GM12878 (cell line): ENCODE measurements at regions not wholly inside any gene's neighbourhood (a gene's known extent, or its start where the extent isn't known, plus 50 kb on each side); places are given as distances from the start of the nearest gene placed in this dataset.

Experiments used
- ATAC-seq: fragments of 200-7000 bp; cut with Tn5 transposase; 3 replicates; pipeline ENCODE4 v1.9.1; 2020; ENCODE audit warnings: mild to moderate bottlenecking, moderate library complexity
- BruUV-seq: library from RNA; stranded (reverse); fragments of 400-500 nt; replicated peaks from 2 replicates; lab custom pipeline; 2021; lab: Mats Ljungman, UMichigan
- CTCF ChIA-PET: fragments of 300-600 bp; sonication (Branson Sonifier 250); formaldehyde crosslinking; extraction: SDS; loops from one replicate; lab custom pipeline; 2021; ENCODE audit warnings: inconsistent platforms; lab: Yijun Ruan, JAX
- POLR2A ChIA-PET: fragments of 350-600 bp; formaldehyde crosslinking; extraction: SDS; loops from one replicate; lab custom pipeline; 2021; ENCODE audit warnings: inconsistent platforms; lab: Charles Lee
- RAD21 ChIA-PET: fragments of 300-600 bp; sonication (Branson Sonifier 250); formaldehyde crosslinking; loops from one replicate; lab custom pipeline; 2023; ENCODE audit warnings: antibody characterized with exemption; ENCODE audit not compliant: unreplicated experiment; lab: Charles Lee
- SMC1A ChIA-PET: fragments of 300-600 bp; sonication (Branson Sonifier 250); formaldehyde crosslinking; loops from one replicate; lab custom pipeline; 2023; ENCODE audit not compliant: unreplicated experiment, uncharacterized antibody; lab: Charles Lee
- DNase-seq: peaks from one replicate; pipeline ENCODE4 v3.0.0-alpha.2; 2011; ENCODE audit warnings: low read depth, low spot score
- FAIRE-seq: peaks from 3 replicates; lab custom pipeline; 2011; peaks lifted over from hg19 to GRCh38; lab: Jason Lieb, UNC
- H2AFZ ChIP-seq: 2 replicates; pipeline ENCODE4 v1.6.0; 2011; ENCODE audit warnings: low read depth, low read length, control low read depth; ENCODE audit not compliant: control insufficient read depth
- H3K27ac ChIP-seq: 2 replicates; pipeline ENCODE4 v1.5.1; 2011; ENCODE audit warnings: control low read depth; ENCODE audit not compliant: control insufficient read depth, insufficient read depth
- H3K27me3 ChIP-seq, 2 experiments: replicated peaks in 1 of 2; 2 replicates each; pipeline versions ENCODE4 v1.6.0 to v1.6.1; 2011; ENCODE audit warnings: low read length in 1 of 2; ENCODE audit not compliant: control insufficient read depth in 2 of 2, insufficient read depth in 2 of 2
- H3K36me3 ChIP-seq, 2 experiments: 2 replicates each; pipeline ENCODE4 v1.5.1; 2011; ENCODE audit warnings: low read length in 1 of 2; ENCODE audit not compliant: control insufficient read depth in 2 of 2, insufficient read depth in 2 of 2
- H3K4me1 ChIP-seq: 2 replicates; pipeline ENCODE4 v1.6.1; 2011; ENCODE audit warnings: mild to moderate bottlenecking, low read length, moderate library complexity, mixed read lengths; ENCODE audit not compliant: control insufficient read depth, insufficient read depth
- H3K4me2 ChIP-seq: 2 replicates; pipeline ENCODE4 v1.6.0; 2011; ENCODE audit warnings: control low read depth; ENCODE audit not compliant: control insufficient read depth, insufficient read depth
- H3K4me3 ChIP-seq: fragments of 200-600 bp; sonication (generic); 2 replicates; pipeline ENCODE4 v1.5.1; 2016
- H3K79me2 ChIP-seq: 2 replicates; pipeline ENCODE4 v1.6.0; 2011; ENCODE audit warnings: low read length; ENCODE audit not compliant: control insufficient read depth, insufficient read depth
- H3K9ac ChIP-seq: 2 replicates; pipeline ENCODE4 v1.8.0; 2011; ENCODE audit warnings: low read length, control low read depth, mixed read lengths; ENCODE audit not compliant: control insufficient read depth, insufficient read depth
- H3K9me3 ChIP-seq: replicated peaks from 3 replicates; pipeline ENCODE4 v1.5.1; 2011; ENCODE audit warnings: mild to moderate bottlenecking, low read length; ENCODE audit not compliant: control insufficient read depth, insufficient read depth
- H4K20me1 ChIP-seq: 2 replicates; pipeline ENCODE4 v1.6.0; 2011; ENCODE audit not compliant: control insufficient read depth, insufficient read depth
- CREB1 ChIP-seq: IDR thresholded peaks from 2 replicates; pipeline ENCODE4 v1.6.1; 2012; ENCODE audit warnings: low read depth, mild to moderate bottlenecking, inconsistent platforms
- CTCF ChIP-seq, 3 experiments: IDR thresholded peaks in 2 of 3; conservative IDR thresholded peaks in 1 of 3; 2 replicates each; pipeline ENCODE4 v1.5.1; 2011; ENCODE audit warnings: low read depth in 3 of 3, low read length in 3 of 3, mild to moderate bottlenecking in 3 of 3, control low read depth in 2 of 3, moderate library complexity in 2 of 3, inconsistent platforms in 1 of 3, mixed read lengths in 1 of 3; ENCODE audit not compliant: control insufficient read depth in 2 of 3, insufficient read depth in 1 of 3; ENCODE audit errors: extremely low read depth in 1 of 3
- E4F1 ChIP-seq: fragments of 450-650 bp; IDR thresholded peaks from 2 replicates; pipeline ENCODE4 v1.6.1; 2018; ENCODE audit warnings: borderline replicate concordance, mild to moderate bottlenecking; ENCODE audit not compliant: partially characterized antibody
- GABPA ChIP-seq: IDR thresholded peaks from 2 replicates; pipeline ENCODE4 v1.6.1; 2014; ENCODE audit warnings: antibody characterized with exemption, low read depth, mild to moderate bottlenecking, inconsistent platforms
- MTA2 ChIP-seq: fragments of 450-650 bp; IDR thresholded peaks from 2 replicates; pipeline ENCODE4 v1.6.1; 2016; ENCODE audit warnings: low read depth, mild to moderate bottlenecking, moderate library complexity
- NBN ChIP-seq: fragments of 450-650 bp; IDR thresholded peaks from 2 replicates; pipeline ENCODE4 v1.6.1; 2016
- PAX5 ChIP-seq: IDR thresholded peaks from 2 replicates; pipeline ENCODE4 v1.6.1; 2011; ENCODE audit warnings: low read depth, low read length, borderline replicate concordance
- POU2F2 ChIP-seq: IDR thresholded peaks from 3 replicates; pipeline ENCODE4 v1.6.1; 2011; ENCODE audit warnings: low read depth, mild to moderate bottlenecking, low read length, borderline replicate concordance
- RCOR1 ChIP-seq: conservative IDR thresholded peaks from 2 replicates; pipeline ENCODE4 v1.6.1; 2012; ENCODE audit warnings: low read depth, low read length, improper control_type of control experiment
- SMAD5 ChIP-seq: IDR thresholded peaks from 2 replicates; pipeline ENCODE4 v1.6.1; 2016; ENCODE audit warnings: antibody characterized with exemption, low read depth
- SMARCA5 ChIP-seq: fragments of 450-650 bp; IDR thresholded peaks from 2 replicates; pipeline ENCODE4 v1.6.1; 2017; ENCODE audit warnings: mild to moderate bottlenecking
- STAT1 ChIP-seq: fragments of 450-650 bp; conservative IDR thresholded peaks from 2 replicates; pipeline ENCODE4 v1.6.1; 2014; ENCODE audit warnings: antibody characterized with exemption, mild to moderate bottlenecking
- USF2 ChIP-seq: IDR thresholded peaks from 2 replicates; pipeline ENCODE4 v1.6.1; 2011; ENCODE audit warnings: low read depth, low read length, improper control_type of control experiment, borderline replicate concordance
- YY1 ChIP-seq: IDR thresholded peaks from 2 replicates; pipeline ENCODE4 v1.6.1; 2011; ENCODE audit warnings: low read depth, mild to moderate bottlenecking, low read length
- ZBTB40 ChIP-seq: fragments of 450-650 bp; IDR thresholded peaks from 2 replicates; pipeline ENCODE4 v1.6.1; 2016; ENCODE audit warnings: mild to moderate bottlenecking, moderate library complexity, borderline replicate concordance
- ZNF207 ChIP-seq: fragments of 450-650 bp; IDR thresholded peaks from 2 replicates; pipeline ENCODE4 v1.6.1; 2014; ENCODE audit warnings: antibody characterized with exemption, mild to moderate bottlenecking, borderline replicate concordance
- WGBS: methylation state at CpG from one replicate; pipeline ENCODE4 v1.1.6; 2016; ENCODE audit warnings: low lambda C conversion rate; ENCODE audit not compliant: insufficient replicate concordance, insufficient coverage; ENCODE audit errors: missing lambda C conversion rate; 5-methylcytosine and 5-hydroxymethylcytosine counted together
- in situ Hi-C: fragments of 300-500 bp; cut with MboI; formaldehyde crosslinking; loops from 9 replicates; pipeline ENCODE4 v1.14.3; 2018; ENCODE audit warnings: mixed read lengths
- intact Hi-C: fragments of 100-400 bp; cut with micrococcal nuclease; formaldehyde crosslinking; loops from one replicate; pipeline ENCODE4 v1.14.2; 2022; ENCODE audit not compliant: unreplicated experiment

DNA sequence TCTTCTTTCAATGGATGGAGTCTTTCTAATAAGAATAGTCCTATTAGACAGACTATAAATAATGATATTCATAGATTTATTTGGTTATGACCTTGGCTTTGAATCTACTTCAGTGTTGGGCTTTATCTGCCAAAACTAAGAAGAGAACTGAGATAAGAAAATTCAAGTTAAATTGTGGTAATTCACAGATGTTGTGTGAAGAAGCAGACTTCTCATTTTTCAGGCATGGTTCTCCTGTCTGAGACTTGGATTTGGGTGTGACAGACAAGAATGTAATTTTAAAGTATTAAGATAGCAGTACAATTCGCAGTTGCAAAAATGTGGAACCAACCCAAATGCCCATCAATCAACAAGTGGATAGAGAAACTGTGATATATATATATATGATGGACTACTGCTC is 124.7 kb downstream of the QPCT start (continued):
- TF ChIP-seq ZBTB40 (no peak), STAT1 (no peak), USF2 (no peak)

- SMC1A ChIA-PET, result no interaction called here
- no TSS peak for BruUV-seq
- no peaks in the 10 kb centered on the region for H3K79me2 ChIP-seq
- H3K9me3 ChIP-seq, result no peaks in the 10 kb centered on the region
- no peak overlapping the region for H2AFZ ChIP-seq
- no peaks in the 10 kb centered on the region for H3K36me3 ChIP-seq
- RAD21 ChIA-PET, result no interaction called here
- WGBS, result 100% methylated on average over 1 of the region's 1 CpG
- intact Hi-C loops (no loop called here), in situ Hi-C loops (no loop called here)
- CTCF ChIA-PET, result no interaction called here
- H3K4me2 ChIP-seq, result no peak overlapping the region
- H3K4me3 ChIP-seq, result no peak overlapping the region
- no peak for ATAC-seq
- no peak for FAIRE-seq
- no peak overlapping the region for H3K27ac ChIP-seq
- no peaks in the 10 kb centered on the region for H3K27me3 ChIP-seq
- H3K9ac ChIP-seq, result no peak overlapping the region
- POLR2A ChIA-PET, result no interaction called here
- no peak for DNase-seq
- H3K4me1 ChIP-seq, result no peaks in the 10 kb centered on the region
- H4K20me1 ChIP-seq, result no peaks in the 10 kb centered on the region
- TF ChIP-seq GABPA (no peak), CREB1 (no peak), CTCF (IDR thresholded peaks at IDR 0.05 in 2 of 3, conservative IDR thresholded peaks at IDR 0.05 in 1 of 3; ENCODE audit: control insufficient read depth in 2 of 3, extremely low read depth in 1 of 3, insufficient read depth in 1 of 3, low read depth in 3 of 3, low read length in 3 of 3) (no peak), SMARCA5 (no peak), POU2F2 (no peak), RCOR1 (no peak), MTA2 (no peak), ZNF207 (no peak), NBN (no peak), E4F1 (no peak), SMAD5 (no peak), YY1 (no peak), PAX5 (no peak)
Measured at GRCh38 chr2:37471104-37471503, 126.7 kb downstream of the QPCT start.
